Skeletal muscle cell (primary cell): ENCODE measurements at regions not wholly inside any gene's neighbourhood (a gene's known extent, or its start where the extent isn't known, plus 50 kb on each side); places are given as distances from the start of the nearest gene placed in this dataset.

Experiments
- DNase-seq: peaks from one replicate; pipeline ENCODE4 v3.0.0-alpha.2; 2010; ENCODE audit warnings: low read depth
- H3K4me3 ChIP-seq: 2 replicates; pipeline ENCODE4 v1.5.1; 2011; ENCODE audit warnings: low read depth, mild to moderate bottlenecking, control low read depth, low read length, moderate library complexity

- no peak for DNase-seq
- H3K4me3 ChIP-seq = no peak overlapping the region
Observed at GRCh38 chr22:27387561-27387960, 414.0 kb downstream of the MN1 start.

- DNase-seq = no peak
- no peak overlapping the region for H3K4me3 ChIP-seq
Observed at GRCh38 chr22:27388090-27388600, 413.4 kb downstream of the MN1 start.

GRCh38 chr22:27389727-27390075 is 411.9 kb downstream of the MN1 start:
- H3K4me3 ChIP-seq = no peak overlapping the region
- DNase-seq = no peak

GRCh38 chr22:27391092-27391770 is 410.3 kb downstream of the MN1 start:
- no peak for DNase-seq
- no peak overlapping the region for H3K4me3 ChIP-seq

GRCh38 chr22:27393371-27393770 is 408.2 kb downstream of the MN1 start:
- H3K4me3 ChIP-seq = no peak overlapping the region
- no peak for DNase-seq

- no peak overlapping the region for H3K4me3 ChIP-seq
- no peak for DNase-seq
Observed at GRCh38 chr22:27394806-27395404, 406.7 kb downstream of the MN1 start.

GRCh38 chr22:27397036-27397953 is 404.3 kb downstream of the MN1 start:
- DNase-seq = no peak
- no peak overlapping the region for H3K4me3 ChIP-seq

GRCh38 chr22:27397954-27398342 is 403.6 kb downstream of the MN1 start:
- DNase-seq = no peak
- no peak overlapping the region for H3K4me3 ChIP-seq

- no peak for DNase-seq
- H3K4me3 ChIP-seq = no peak overlapping the region
Observed at GRCh38 chr22:27399161-27399560, 402.4 kb downstream of the MN1 start.

GRCh38 chr22:27400811-27401210 is 400.7 kb downstream of the MN1 start:
- no peak for DNase-seq
- no peak overlapping the region for H3K4me3 ChIP-seq

- H3K4me3 ChIP-seq = no peak overlapping the region
- no peak for DNase-seq
Observed at GRCh38 chr22:27401321-27401720, 400.2 kb downstream of the MN1 start.

GRCh38 chr22:27404441-27404840 is 397.1 kb downstream of the MN1 start:
- no peak for DNase-seq
- no peak overlapping the region for H3K4me3 ChIP-seq

- H3K4me3 ChIP-seq = no peak overlapping the region
- DNase-seq = no peak
Observed at GRCh38 chr22:27405672-27406388, 395.7 kb downstream of the MN1 start.

- DNase-seq = no peak
- H3K4me3 ChIP-seq = no peak overlapping the region
Observed at GRCh38 chr22:27406389-27406861, 395.1 kb downstream of the MN1 start.

GRCh38 chr22:27407369-27407985 is 394.1 kb downstream of the MN1 start:
- H3K4me3 ChIP-seq = no peak overlapping the region
- DNase-seq = no peak

GRCh38 chr22:27408068-27408467 is 393.5 kb downstream of the MN1 start:
- H3K4me3 ChIP-seq = no peak overlapping the region
- no peak for DNase-seq

- DNase-seq = no peak
- no peak overlapping the region for H3K4me3 ChIP-seq
Observed at GRCh38 chr22:27409299-27409698, 392.3 kb downstream of the MN1 start.

- H3K4me3 ChIP-seq = no peak overlapping the region
- DNase-seq = no peak
Observed at GRCh38 chr22:27412866-27413445, 388.6 kb downstream of the MN1 start.

GRCh38 chr22:27413702-27414101 is 387.9 kb downstream of the MN1 start:
- DNase-seq = no peak
- no peak overlapping the region for H3K4me3 ChIP-seq
